ENCODE measurements at regions not wholly inside any gene's neighbourhood (a gene's known extent, or its start where the extent isn't known, plus 50 kb on each side); places are given as distances from the start of the nearest gene placed in this dataset.

GRCh38 chr9:79054500-79054899, 517.3 kb upstream of the TLE4 start:
- intact Hi-C loops (cut with DNase I), result no loop called here
- no peak overlapping the region for H3K27ac ChIP-seq

DNA sequence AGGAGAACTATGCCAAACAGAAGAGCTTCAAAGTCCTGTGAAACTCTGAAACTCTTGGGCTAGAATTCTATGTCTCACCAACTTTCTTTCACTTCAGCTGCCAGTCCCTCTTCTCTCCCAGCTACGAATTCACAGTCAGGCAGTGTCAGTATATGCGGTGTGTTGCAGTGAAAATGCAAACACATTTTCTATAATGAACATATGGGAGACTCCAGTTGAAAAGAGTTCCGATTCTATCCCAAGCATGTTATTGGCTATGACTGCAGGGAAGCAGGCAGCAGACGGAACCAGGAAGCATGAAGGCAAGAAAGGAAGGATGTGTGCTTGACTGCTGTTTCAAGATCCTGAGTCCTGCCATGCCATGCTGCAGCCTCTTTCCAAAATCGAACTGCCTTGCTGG, 515.7 kb upstream of the TLE4 start:
- Histone ChIP-seq H3K27me3 (no peaks in the 10 kb centered on the region), H3K9me3 (peaks cover 0 to 3% of the 10 kb centered on the region in 2 donors), H3K4me3 (no peak overlapping the region), H3K27ac (no peak overlapping the region), H3K4me1 (no peaks in the 10 kb centered on the region), H3K36me3 (no peaks in the 10 kb centered on the region)
- TF ChIP-seq CTCF (IDR thresholded peaks at IDR 0.05), result no peak
- intact Hi-C loops (cut with DNase I), result no loop called here
- DNase-seq (no peak), ATAC-seq (no peak)

More at GRCh38 chr9:79054500-79054899, 517.3 kb upstream of the TLE4 start:
- no peaks in the 10 kb centered on the region for H3K36me3 ChIP-seq
- no peak for TF ChIP-seq CTCF (IDR thresholded peaks at IDR 0.05)
- H3K27me3 ChIP-seq, result no peaks in the 10 kb centered on the region
- DNase-seq, result no peak
- H3K9me3 ChIP-seq, result no peaks in the 10 kb centered on the region
- no peak for ATAC-seq
- no peaks in the 10 kb centered on the region for H3K4me1 ChIP-seq
- no peak overlapping the region for H3K4me3 ChIP-seq

GRCh38 chr9:79057576-79057975, 514.2 kb upstream of the TLE4 start:
- ATAC-seq (no peak), DNase-seq (no peak)
- intact Hi-C loops (cut with DNase I), result no loop called here
- peaks cover 0 to 3% of the 10 kb centered on the region in 2 donors for H3K9me3 ChIP-seq
- no peak for TF ChIP-seq CTCF (IDR thresholded peaks at IDR 0.05)
- no peak overlapping the region for H3K27ac ChIP-seq
- H3K4me3 ChIP-seq, result no peak overlapping the region
- H3K27me3 ChIP-seq, result no peaks in the 10 kb centered on the region
- no peaks in the 10 kb centered on the region for H3K4me1 ChIP-seq
- H3K36me3 ChIP-seq, result no peaks in the 10 kb centered on the region

GRCh38 chr9:79060766-79061165, 511.0 kb upstream of the TLE4 start:
- H3K36me3 ChIP-seq, result no peaks in the 10 kb centered on the region
- H3K4me1 ChIP-seq, result no peaks in the 10 kb centered on the region
- ATAC-seq (no peak), DNase-seq (no peak)
- peaks cover 0 to 3% of the 10 kb centered on the region in 2 donors for H3K9me3 ChIP-seq
- no peak overlapping the region for H3K4me3 ChIP-seq
- H3K27me3 ChIP-seq, result no peaks in the 10 kb centered on the region
- H3K27ac ChIP-seq, result no peak overlapping the region
- no peak for TF ChIP-seq CTCF (IDR thresholded peaks at IDR 0.05)
- intact Hi-C loops (cut with DNase I), result no loop called here

- Histone ChIP-seq H3K9me3 (peaks cover 0 to 3% of the 10 kb centered on the region in 2 donors), H3K4me3 (no peak overlapping the region), H3K27ac (no peak overlapping the region), H3K27me3 (no peaks in the 10 kb centered on the region), H3K4me1 (no peaks in the 10 kb centered on the region), H3K36me3 (no peaks in the 10 kb centered on the region)
- TF ChIP-seq CTCF (IDR thresholded peaks at IDR 0.05), result no peak
- no peak for ATAC-seq
- DNase-seq, result no peak
- intact Hi-C loops (cut with DNase I), result no loop called here
Observed at GRCh38 chr9:79061752-79062616, 509.8 kb upstream of the TLE4 start.

All from left lung (tissue), 4 donors.